SW 1271 (cell line): ENCODE measurements at regions not wholly inside any gene's neighbourhood (a gene's known extent, or its start where the extent isn't known, plus 50 kb on each side); places are given as distances from the start of the nearest gene placed in this dataset.

ENCODE experiments used
- DNase-seq, 2 experiments: peaks; one replicate each; lab custom pipeline; 2025; lab: John Stamatoyannopoulos, UW

GRCh38 chr16:64162613-64163375, 959.1 kb downstream of the CDH11 start:
- DNase-seq, result no peak

- no peak for DNase-seq
These were observed 961.9 kb downstream of the CDH11 start for GRCh38 chr16:64159976-64160375.

GRCh38 chr16:64158941-64159588, 962.8 kb downstream of the CDH11 start:
- no peak for DNase-seq

- DNase-seq, result no peak
These were observed 968.1 kb downstream of the CDH11 start for GRCh38 chr16:64153718-64154117.

GRCh38 chr16:64151990-64152767, 969.7 kb downstream of the CDH11 start:
- no peak for DNase-seq

- no peak for DNase-seq
These were observed 971.7 kb downstream of the CDH11 start for GRCh38 chr16:64150193-64150592.

- no peak for DNase-seq
These were observed 972.1 kb downstream of the CDH11 start for GRCh38 chr16:64149756-64150155.

GRCh38 chr16:64148356-64148755, 973.5 kb downstream of the CDH11 start:
- DNase-seq, result no peak

- no peak for DNase-seq
These were observed 973.9 kb downstream of the CDH11 start for GRCh38 chr16:64147941-64148340.

GRCh38 chr16:64144617-64145016, 977.2 kb downstream of the CDH11 start:
- no peak for DNase-seq

GRCh38 chr16:64138621-64139020, 983.2 kb downstream of the CDH11 start:
- DNase-seq, result no peak

GRCh38 chr16:64138006-64138405, 983.9 kb downstream of the CDH11 start:
- DNase-seq, result no peak

GRCh38 chr16:64136743-64137142, 985.1 kb downstream of the CDH11 start:
- no peak for DNase-seq

GRCh38 chr16:64136314-64136713, 985.5 kb downstream of the CDH11 start:
- DNase-seq, result no peak

GRCh38 chr16:64133366-64133765, 988.5 kb downstream of the CDH11 start:
- DNase-seq, result no peak

- no peak for DNase-seq
These were observed 989.0 kb downstream of the CDH11 start for GRCh38 chr16:64132759-64133361.

GRCh38 chr16:64132190-64132589, 989.7 kb downstream of the CDH11 start:
- no peak for DNase-seq

GRCh38 chr16:64131423-64131822, 990.4 kb downstream of the CDH11 start:
- DNase-seq, result no peak

- no peak for DNase-seq
These were observed 991.7 kb downstream of the CDH11 start for GRCh38 chr16:64130140-64130539.

GRCh38 chr16:64122177-64122576, 999.7 kb downstream of the CDH11 start:
- DNase-seq, result no peak

- DNase-seq, result no peak
These were observed 1000.4 kb downstream of the CDH11 start for GRCh38 chr16:64121473-64121872.

GRCh38 chr16:64116151-64116550, 1005.7 kb downstream of the CDH11 start:
- DNase-seq, result no peak
